Adipocyte (in vitro differentiated cells): ENCODE measurements at regions not wholly inside any gene's neighbourhood (a gene's known extent, or its start where the extent isn't known, plus 50 kb on each side); places are given as distances from the start of the nearest gene placed in this dataset.

ENCODE experiments used
- DNase-seq: peaks from one replicate; pipeline ENCODE4 v3.0.0-alpha.2; 2015; ENCODE audit warnings: low read depth
- H3K27me3 ChIP-seq: replicated peaks from 2 replicates; pipeline ENCODE4 v1.7.0; 2013; ENCODE audit warnings: mild to moderate bottlenecking, low read length, moderate library complexity; ENCODE audit not compliant: control insufficient read depth, insufficient read depth
- H3K36me3 ChIP-seq: 2 replicates; pipeline ENCODE4 v1.7.0; 2013; ENCODE audit warnings: low read length, mild to moderate bottlenecking, moderate library complexity; ENCODE audit not compliant: control insufficient read depth, insufficient read depth, severe bottlenecking
- H3K4me1 ChIP-seq: 2 replicates; pipeline ENCODE4 v1.7.0; 2013; ENCODE audit warnings: mild to moderate bottlenecking, low read length, moderate library complexity; ENCODE audit not compliant: control insufficient read depth, insufficient read depth
- H3K4me3 ChIP-seq: 2 replicates; pipeline ENCODE4 v1.7.0; 2013; ENCODE audit warnings: mild to moderate bottlenecking, low read length, moderate library complexity
- H3K9ac ChIP-seq: 2 replicates; pipeline ENCODE4 v1.7.0; 2013; ENCODE audit warnings: mild to moderate bottlenecking, low read length, moderate library complexity
- H3K9me3 ChIP-seq: 2 replicates; pipeline ENCODE4 v1.7.0; 2013; ENCODE audit warnings: mild to moderate bottlenecking, low read length, moderate library complexity; ENCODE audit not compliant: control insufficient read depth

DNA sequence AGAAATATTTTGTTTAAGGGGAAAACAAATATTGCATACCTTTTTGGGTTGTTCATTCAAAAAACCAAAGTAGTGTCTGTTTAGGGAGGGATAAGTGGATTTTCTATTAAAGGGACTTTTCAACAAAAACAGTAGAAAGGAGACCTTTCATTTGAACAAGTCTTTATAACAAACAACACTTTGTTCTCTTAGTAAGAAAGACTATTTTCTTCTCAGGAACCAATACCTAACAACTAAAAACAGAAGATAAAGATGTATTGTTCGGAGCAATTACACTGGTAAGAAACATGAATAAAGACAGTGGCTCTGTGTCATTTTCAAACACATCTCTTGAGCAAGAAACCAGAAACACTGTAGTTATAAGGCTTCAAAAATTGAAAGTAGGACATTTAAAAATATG, 1610.1 kb upstream of the PCDH20 start:
- H3K36me3 ChIP-seq = no peaks in the 10 kb centered on the region
- H3K9me3 ChIP-seq = no peaks in the 10 kb centered on the region
- no peak overlapping the region for H3K4me3 ChIP-seq
- no peak overlapping the region for H3K9ac ChIP-seq
- no peak for DNase-seq
- no peaks in the 10 kb centered on the region for H3K4me1 ChIP-seq
- no peaks in the 10 kb centered on the region for H3K27me3 ChIP-seq

DNA sequence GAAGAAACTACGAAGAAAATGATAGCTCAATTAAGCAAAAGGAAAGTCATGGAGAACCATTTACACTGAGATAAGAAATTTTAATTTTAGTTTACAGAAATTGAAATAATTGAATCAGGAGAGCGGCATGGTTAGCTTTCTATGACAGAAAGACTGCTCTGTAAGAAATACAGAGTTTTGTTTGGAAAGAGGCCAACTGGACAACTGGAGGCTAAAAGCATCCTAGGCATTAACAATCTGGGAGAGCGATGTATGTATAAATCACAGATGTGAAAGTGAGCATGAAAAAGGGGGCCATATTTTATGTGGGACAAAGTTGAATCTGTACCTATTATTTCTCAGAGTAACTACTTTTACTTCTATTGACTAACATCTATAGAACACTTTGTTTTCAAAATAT, 1608.8 kb upstream of the PCDH20 start:
- peak; percentile 49 for DNase-seq
- H3K9ac ChIP-seq = no peak overlapping the region
- H3K9me3 ChIP-seq = no peaks in the 10 kb centered on the region
- no peaks in the 10 kb centered on the region for H3K4me1 ChIP-seq
- H3K36me3 ChIP-seq = no peaks in the 10 kb centered on the region
- H3K27me3 ChIP-seq = no peaks in the 10 kb centered on the region
- no peak overlapping the region for H3K4me3 ChIP-seq

DNA sequence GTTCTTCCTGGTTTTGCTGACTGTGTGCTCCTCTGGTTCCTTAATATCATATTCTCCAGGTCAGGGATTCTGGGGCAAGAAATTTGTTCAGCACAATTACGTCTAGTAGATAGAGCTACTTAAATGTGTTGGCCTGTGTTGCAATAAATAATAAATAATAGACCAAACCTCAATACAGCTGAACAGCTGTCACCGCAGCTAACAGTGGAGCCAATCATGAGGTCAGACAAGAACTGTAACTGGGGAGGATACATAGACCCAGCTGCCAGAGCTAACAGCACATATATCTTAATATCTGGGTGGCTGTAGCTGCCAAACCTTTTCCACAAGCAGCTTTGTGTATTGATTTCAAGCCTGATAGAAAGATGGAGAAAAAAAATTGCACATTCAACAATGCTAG, 1596.3 kb upstream of the PCDH20 start:
- Histone ChIP-seq H3K9ac (no peak overlapping the region), H3K4me1 (no peaks in the 10 kb centered on the region), H3K27me3 (no peaks in the 10 kb centered on the region), H3K36me3 (no peaks in the 10 kb centered on the region), H3K4me3 (no peak overlapping the region), H3K9me3 (peaks cover 22% of the 10 kb centered on the region)
- no peak for DNase-seq

DNA sequence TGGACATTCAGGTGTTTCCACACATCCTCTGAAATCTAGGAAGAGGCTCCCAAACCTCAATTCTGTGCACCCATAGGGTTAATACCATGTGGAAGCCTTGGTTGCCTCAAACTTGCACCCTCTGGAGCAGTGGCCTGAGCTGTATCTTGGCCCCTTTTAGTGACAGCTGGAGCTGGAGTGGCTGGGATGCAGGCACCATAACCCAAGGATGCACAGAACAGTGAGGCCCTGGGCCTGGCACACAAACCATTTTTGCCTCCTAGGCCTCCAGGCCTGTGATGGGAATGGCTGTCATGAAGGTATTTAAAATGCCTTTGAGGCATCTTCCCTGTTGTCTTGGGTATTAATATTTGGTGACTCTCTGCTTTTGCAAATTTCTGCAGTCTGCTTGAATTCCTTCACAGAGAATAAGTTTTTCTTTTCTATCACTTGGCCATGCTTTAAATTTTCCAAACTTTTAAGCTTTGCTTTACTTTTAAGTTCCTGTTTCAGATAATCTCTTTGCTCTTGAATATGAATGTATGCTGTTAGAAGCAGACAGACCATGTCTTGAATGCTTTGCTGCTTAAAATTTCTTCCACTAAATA, 1594.5 kb upstream of the PCDH20 start:
- H3K4me3 ChIP-seq = no peak overlapping the region
- H3K4me1 ChIP-seq = no peaks in the 10 kb centered on the region
- DNase-seq = no peak
- no peaks in the 10 kb centered on the region for H3K27me3 ChIP-seq
- no peak overlapping the region for H3K9ac ChIP-seq
- H3K9me3 ChIP-seq = peaks cover 28% of the 10 kb centered on the region
- no peaks in the 10 kb centered on the region for H3K36me3 ChIP-seq

DNA sequence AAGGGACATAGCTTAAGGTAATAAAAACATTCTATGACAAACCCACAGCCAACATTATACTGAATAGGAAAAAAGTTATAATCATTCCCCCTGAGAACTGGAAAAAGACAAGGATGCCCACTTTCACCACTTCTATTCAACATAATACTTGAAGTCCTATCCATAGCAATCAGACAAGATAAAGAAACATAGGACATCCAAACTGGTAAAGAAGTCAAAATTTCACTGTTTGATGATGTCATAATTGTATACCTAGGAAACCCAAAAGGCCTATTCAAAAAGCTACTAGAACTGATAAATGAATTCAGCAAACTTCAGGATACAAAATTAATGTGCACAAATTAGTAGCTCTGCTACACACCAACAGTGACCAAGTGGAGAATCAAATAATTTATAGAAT, 1590.0 kb upstream of the PCDH20 start:
- no peak for DNase-seq
- Histone ChIP-seq H3K36me3 (no peaks in the 10 kb centered on the region), H3K27me3 (no peaks in the 10 kb centered on the region), H3K9ac (no peak overlapping the region), H3K9me3 (peaks cover 48% of the 10 kb centered on the region), H3K4me3 (no peak overlapping the region), H3K4me1 (no peaks in the 10 kb centered on the region)

DNA sequence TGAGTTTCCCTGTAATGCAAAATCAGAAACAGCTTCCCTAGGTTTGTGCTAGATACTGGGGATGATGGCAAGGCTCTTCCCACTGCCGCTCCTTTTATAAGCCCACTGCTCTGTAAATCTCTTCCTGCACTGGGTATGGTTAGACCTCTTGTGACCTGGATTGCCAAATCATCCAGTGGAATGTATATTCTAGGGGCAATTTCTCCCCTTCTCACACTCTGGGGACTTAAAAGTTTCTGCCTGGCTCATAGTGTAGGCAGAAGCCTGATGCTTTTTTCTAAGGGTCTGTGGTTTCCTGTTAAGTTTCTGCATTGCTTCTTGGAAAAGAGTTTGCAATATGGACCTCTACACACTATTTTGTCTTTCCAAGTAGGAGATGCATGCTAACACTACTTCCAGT, 1582.0 kb upstream of the PCDH20 start:
- no peaks in the 10 kb centered on the region for H3K27me3 ChIP-seq
- DNase-seq = no peak
- H3K9me3 ChIP-seq = peaks cover 9% of the 10 kb centered on the region
- no peak overlapping the region for H3K9ac ChIP-seq
- no peak overlapping the region for H3K4me3 ChIP-seq
- H3K36me3 ChIP-seq = no peaks in the 10 kb centered on the region
- no peaks in the 10 kb centered on the region for H3K4me1 ChIP-seq

DNA sequence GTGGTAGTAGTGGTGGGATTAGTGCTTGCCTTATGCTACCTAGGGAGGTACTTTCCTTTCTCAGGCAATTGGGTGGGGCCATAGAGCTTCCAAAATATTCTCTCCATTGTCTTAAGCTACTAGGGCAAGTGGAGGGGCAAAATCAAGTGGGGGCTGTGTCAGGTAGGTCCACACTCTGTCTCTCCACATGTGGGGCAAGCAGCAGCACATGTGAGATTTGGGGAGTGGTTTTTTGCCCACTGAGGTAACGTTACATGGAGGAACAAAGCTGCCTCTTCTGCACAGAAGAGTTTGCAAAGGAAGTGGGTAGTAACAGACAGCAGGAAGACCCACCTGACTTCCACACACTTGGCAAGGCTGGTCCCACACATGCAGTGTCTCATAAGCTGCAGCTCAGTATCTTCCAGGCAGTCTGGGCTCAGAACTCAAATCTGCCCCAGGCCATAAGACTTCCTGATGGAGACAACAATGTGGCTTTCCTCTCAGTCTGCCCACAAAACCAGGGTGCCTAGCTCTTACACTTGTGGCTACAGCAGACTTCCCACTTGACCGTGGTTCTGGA, 1581.5 kb upstream of the PCDH20 start:
- H3K4me1 ChIP-seq = no peaks in the 10 kb centered on the region
- no peaks in the 10 kb centered on the region for H3K27me3 ChIP-seq
- H3K9ac ChIP-seq = no peak overlapping the region
- H3K36me3 ChIP-seq = no peaks in the 10 kb centered on the region
- peaks cover 5% of the 10 kb centered on the region for H3K9me3 ChIP-seq
- DNase-seq = no peak
- no peak overlapping the region for H3K4me3 ChIP-seq

DNA sequence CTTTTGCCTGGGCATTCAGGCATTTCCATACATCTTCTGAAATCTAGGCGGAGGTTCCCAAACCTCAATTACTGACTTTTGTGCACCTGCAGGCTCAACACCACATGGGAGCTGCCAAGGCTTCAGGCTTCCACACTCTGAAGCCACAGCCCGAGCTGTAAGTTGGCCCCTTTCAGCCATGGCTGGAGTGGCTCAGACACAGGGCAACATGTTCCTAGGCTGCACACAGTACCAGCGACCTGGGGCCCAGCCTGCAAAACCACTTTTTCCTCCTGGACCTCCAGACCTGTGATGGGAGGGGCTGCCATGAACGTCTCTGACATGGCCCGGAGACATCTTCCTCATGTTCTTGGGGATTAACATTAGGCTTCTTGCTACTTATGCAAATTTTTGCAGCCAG, 1558.2 kb upstream of the PCDH20 start:
- H3K9me3 ChIP-seq = no peaks in the 10 kb centered on the region
- no peak overlapping the region for H3K9ac ChIP-seq
- H3K36me3 ChIP-seq = no peaks in the 10 kb centered on the region
- no peak overlapping the region for H3K4me3 ChIP-seq
- DNase-seq = no peak
- H3K4me1 ChIP-seq = no peaks in the 10 kb centered on the region
- H3K27me3 ChIP-seq = no peaks in the 10 kb centered on the region

DNA sequence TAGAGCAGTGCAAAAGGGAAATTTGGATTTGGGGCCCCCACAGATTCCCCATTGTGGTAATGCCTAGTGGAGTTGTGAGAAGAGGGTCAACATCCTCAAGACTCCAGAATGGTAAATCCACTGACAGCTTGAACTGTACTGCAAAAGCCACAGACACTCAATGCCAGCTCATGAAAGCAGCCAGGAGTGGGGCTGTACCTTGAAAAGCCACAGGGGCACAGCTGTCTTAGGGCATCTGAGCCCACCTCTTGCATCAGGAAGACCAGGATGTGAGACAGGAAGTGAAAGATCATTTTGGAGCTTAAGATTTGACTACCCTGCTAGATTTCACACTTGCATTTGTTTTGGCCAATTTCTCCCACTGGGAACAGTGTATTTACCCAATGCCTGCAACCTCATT, 1548.9 kb upstream of the PCDH20 start:
- Histone ChIP-seq H3K27me3 (no peaks in the 10 kb centered on the region), H3K9ac (no peak overlapping the region), H3K36me3 (no peaks in the 10 kb centered on the region), H3K9me3 (no peaks in the 10 kb centered on the region), H3K4me3 (no peak overlapping the region), H3K4me1 (no peaks in the 10 kb centered on the region)
- DNase-seq = no peak

DNA sequence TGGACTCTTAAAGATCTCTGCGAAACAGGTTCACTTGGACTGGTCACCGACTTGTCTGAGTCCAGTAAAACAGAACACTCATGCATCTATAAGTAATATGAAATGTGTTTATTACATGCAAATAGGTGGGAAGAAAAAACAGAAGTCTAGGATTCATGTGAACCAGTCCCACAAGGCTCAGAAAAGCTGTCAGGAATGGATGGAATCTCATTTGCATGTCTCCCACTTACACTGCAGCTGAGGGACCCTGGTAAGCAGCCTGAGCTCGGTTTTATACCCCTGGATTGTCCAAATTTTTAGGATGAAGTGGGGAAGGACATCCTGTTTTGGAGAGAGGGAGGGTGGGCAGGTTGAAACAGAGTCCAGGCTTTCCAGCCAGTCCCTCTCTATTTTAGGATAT, 1545.1 kb upstream of the PCDH20 start:
- Histone ChIP-seq H3K9me3 (no peaks in the 10 kb centered on the region), H3K27me3 (no peaks in the 10 kb centered on the region), H3K4me3 (no peak overlapping the region), H3K9ac (no peak overlapping the region), H3K36me3 (no peaks in the 10 kb centered on the region), H3K4me1 (no peaks in the 10 kb centered on the region)
- DNase-seq = no peak

DNA sequence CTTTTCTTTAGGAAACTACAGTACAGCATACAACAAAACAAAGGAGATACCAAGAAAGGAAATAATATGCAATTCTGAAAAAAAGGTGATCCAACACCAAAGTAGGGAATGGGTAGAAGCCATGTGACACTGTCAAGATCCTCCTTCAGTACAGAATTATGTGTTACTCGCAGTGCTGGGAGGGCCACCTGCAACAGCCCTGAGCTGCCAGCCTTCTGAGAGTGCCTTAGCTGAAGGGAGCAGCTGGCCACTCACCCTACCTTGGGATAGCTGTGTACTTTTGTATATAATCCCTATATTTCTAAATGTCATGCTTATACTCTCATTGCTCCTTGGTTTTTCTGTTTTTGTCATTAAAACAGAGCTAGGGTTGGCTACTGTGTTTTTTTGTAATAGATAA, 1518.2 kb upstream of the PCDH20 start:
- no peak overlapping the region for H3K9ac ChIP-seq
- no peaks in the 10 kb centered on the region for H3K36me3 ChIP-seq
- DNase-seq = peak; percentile 1
- peaks cover 20% of the 10 kb centered on the region for H3K4me1 ChIP-seq
- no peaks in the 10 kb centered on the region for H3K27me3 ChIP-seq
- H3K9me3 ChIP-seq = no peaks in the 10 kb centered on the region
- H3K4me3 ChIP-seq = peak overlapping the region; percentile 14

DNA sequence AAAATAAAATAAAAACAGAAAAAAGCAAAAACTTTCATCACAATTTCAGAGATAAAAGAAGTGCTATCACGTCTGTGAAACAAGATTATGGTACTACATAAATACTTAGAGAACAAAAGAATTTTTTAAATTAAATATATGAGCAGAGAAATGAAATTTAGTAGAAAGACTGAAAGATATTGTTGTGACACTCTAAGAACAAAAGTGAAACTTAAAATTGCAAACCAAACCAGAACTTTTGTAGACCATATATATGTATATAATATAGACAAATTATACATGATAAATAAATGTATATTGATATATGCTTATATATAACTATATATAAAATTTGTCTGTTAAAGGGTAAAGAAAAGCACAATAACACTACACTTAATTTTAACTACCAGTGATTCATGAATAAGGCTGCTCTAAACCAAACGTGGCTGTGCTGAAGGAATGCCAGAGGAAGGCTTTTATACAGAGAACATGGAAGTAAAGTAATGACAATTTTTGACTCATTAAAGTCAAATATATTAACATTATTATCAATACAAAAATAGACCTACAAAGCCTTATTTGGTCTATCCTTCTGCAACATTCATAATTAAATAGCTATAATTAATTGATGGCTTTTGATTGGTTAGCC, 1516.7 kb upstream of the PCDH20 start:
- H3K9ac ChIP-seq = peak overlapping the region; percentile 76
- H3K4me1 ChIP-seq = peaks cover 20% of the 10 kb centered on the region
- peak overlapping the region; percentile 66 for H3K4me3 ChIP-seq
- H3K9me3 ChIP-seq = no peaks in the 10 kb centered on the region
- no peaks in the 10 kb centered on the region for H3K36me3 ChIP-seq
- no peaks in the 10 kb centered on the region for H3K27me3 ChIP-seq
- DNase-seq = peak; percentile 39
